ENCODE measurements at regions not wholly inside any gene's neighbourhood (a gene's known extent, or its start where the extent isn't known, plus 50 kb on each side); places are given as distances from the start of the nearest gene placed in this dataset.

- TF ChIP-seq CTCF (IDR thresholded peaks at IDR 0.05) = no peak
- no peak for TF ChIP-seq EZH2 (IDR thresholded peaks at IDR 0.05; ENCODE audit: borderline replicate concordance, insufficient read depth, low read depth, low read length, poor library complexity, severe bottlenecking)
Measured at GRCh38 chr19:30119180-30119908, 177.3 kb downstream of the URI1 start.
